ENCODE measurements at regions not wholly inside any gene's neighbourhood (a gene's known extent, or its start where the extent isn't known, plus 50 kb on each side); places are given as distances from the start of the nearest gene placed in this dataset.

DNA sequence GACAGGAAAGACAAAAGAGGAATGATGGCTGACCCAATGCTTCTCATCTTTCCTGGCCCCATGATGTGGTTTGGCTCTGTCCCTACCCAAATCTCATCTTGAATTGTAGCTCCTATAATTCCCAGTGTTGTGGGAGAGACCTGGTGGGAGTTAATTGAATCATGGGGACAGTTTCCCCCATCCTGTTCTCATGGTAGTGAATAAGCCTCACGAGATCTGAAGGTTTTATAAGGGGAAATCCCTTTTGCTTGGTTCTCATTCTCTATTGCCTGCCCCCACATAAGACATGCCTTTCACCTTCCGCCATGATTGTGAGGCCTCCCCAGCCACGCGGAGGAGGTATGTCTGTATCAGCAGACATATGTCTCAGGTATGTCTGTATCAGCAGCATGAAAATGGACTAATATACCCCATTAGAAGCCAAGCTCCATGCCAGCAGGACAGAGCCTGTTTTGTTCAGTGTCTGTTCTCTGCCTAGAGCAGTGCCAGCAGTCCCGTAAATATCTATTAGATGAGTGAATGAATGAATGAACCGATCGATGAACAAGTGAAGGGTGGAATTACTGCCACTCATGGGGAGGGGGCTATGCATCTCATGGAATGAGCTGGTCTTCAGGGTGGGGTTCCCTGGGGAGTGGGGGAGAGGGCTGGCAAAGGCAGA is 304.4 kb downstream of the SOX9 start:
- no peak for DNase-seq (ENCODE audit: low read depth in 2 of 2)

DNA sequence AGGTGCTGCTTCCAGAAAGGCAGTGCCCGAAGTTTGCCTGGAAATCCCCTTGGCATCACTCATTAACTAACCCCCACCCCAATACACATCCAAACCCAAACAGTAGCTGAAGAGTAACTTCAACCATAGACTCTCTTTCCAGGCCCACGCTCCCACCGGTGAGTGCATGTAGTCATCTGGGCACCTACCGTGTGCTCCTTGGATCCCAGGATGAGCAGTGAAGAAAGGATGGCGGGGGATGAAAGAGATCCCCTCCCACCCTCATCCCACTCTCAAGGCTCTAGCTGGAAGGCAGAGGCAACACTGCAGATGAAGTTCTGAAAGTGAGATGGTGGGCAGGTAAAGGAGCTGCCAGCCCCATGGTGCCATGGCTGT is 305.0 kb downstream of the SOX9 start:
- DNase-seq (ENCODE audit: low read depth in 2 of 2), result no peak

DNA sequence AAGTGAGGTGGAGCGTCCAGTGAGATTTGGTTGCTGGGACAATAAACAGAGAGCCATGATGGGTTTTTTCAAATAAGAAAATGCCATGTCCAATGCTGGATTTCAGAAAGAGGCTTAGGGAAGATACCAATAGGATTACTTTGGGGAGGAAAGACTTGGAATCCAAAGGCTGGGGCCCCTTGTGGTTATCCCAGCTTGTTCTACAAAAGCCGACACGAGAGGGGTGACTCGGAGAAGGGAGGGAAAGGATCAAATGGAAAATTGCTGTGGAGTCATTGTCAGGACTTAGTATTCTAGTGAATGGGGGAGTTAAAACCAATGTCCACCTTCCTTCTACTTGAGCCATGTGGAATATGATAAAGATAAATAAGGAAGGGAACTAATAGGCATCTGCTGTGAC is 305.5 kb downstream of the SOX9 start:
- no peak for DNase-seq (ENCODE audit: low read depth in 2 of 2)

DNA sequence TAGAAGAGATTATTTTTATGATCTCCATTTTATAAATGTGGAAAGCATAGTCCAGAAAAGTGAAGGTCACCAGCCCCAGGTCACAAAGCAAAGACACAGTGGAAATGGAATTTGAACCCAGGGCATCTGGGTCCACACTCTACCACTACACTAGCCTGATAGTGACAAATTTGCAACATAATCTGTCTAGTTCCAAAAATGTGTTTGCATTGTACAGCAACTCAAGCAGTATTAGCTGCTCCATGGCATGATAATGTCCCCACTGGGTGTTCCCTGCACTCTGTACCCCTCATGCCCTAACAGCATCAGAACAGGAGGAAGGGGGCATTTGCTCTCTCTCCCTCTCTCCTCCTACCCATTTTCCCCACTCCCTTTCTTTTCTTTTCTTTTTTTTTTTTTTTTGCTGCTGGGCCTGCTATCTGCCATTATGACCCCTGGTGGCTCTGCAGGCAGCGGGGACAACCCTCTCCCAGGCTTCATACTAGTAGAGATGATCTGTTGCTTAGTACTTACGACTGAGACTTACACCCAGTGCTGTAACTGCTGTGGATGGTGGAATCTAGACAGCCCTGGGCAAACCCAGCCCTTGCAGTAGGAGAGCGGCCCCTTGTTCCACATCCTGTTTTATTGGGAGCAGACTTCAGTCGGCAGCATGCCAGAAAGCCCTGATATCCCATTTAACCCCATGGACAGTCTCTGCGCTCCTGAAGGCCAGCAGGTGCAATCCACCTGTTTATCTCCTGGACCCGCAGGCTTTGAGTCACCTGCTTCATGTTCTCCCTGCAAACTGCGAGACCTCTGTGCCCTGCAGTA is 306.3 kb downstream of the SOX9 start:
- no peak for DNase-seq (ENCODE audit: low read depth in 2 of 2)

DNA sequence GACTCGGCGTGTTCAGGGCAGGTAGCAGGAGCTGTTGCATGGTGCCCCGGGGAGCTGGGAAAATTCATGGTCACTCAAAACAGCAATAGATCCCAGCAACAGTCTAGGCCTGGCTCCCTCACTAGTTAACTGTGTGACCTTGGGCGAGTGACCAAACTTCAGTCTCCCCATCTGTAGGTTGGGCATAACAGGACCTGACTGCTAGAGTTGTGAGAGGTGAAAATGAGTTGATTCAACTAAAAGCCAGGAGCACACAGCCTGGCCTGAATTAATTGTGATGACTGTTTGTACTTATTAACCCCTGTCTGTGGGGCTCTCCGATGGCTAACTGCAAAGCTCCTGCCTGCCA is 306.9 kb downstream of the SOX9 start:
- no peak for DNase-seq (ENCODE audit: low read depth in 2 of 2)

DNA sequence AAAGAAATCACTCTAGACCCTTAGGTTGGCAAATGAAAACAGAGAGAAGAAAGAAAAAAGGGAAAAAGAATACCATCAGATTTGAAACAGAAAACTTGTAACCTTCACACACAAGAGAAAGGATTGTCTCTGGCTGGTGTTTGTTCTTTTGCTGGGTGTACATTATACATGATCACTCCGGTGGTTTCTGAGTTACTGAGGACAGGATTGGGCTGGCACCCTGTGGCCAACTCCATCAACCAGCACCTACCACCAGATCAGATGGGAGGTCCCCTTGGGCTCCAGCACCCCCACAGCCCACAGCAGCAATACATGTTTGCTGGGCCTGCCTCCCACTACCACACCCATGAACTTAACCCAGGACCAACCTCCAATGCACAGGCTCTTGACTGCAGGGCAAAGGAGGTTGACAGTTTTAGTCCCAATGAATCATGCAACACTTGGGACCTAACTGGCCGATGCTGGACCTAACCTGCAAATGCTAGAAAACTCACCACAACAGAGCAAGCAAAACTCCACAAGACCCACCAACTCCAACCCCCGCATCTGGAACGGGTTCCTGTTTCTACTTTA is 308.3 kb downstream of the SOX9 start:
- DNase-seq (ENCODE audit: low read depth in 2 of 2), result no peak

DNA sequence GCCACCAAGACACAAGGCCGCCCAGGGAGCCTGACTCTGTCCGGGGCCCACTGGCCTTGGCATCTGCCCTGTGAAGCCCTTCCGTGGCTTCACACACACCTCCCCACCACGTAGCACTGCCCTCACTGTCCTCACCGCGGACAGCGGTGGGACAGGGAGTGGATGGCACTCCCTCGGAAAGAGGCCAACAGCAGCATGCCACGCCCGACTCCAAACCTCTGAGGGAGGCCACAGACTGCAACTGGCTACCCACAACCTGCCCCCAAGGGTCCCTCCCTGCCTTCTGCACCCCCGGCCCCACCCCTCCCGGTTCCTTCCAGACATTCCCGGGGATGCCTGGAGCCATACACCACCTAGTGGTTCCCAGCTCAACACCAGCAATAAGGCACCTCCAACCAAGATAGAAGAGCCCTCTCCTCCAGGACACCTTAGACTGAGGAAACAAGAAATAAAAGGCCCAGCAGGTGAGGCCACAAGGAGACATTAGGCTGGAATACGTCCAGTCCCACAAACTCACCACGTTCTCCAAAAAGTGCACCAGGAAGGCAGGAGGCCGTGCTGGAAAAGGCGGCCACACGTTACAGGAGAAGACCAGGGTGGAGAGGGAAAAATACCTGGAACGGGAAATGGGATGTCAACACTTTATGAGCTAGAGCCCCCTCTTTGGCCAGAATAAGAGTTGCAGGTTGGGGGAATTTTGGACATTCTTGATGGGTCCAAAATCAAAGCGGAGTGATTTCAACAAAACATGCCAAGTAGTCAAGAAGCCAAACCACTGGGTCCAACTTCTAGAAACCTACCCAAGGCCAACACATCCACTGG is 310.0 kb downstream of the SOX9 start:
- DNase-seq (ENCODE audit: low read depth in 2 of 2), result no peak

DNA sequence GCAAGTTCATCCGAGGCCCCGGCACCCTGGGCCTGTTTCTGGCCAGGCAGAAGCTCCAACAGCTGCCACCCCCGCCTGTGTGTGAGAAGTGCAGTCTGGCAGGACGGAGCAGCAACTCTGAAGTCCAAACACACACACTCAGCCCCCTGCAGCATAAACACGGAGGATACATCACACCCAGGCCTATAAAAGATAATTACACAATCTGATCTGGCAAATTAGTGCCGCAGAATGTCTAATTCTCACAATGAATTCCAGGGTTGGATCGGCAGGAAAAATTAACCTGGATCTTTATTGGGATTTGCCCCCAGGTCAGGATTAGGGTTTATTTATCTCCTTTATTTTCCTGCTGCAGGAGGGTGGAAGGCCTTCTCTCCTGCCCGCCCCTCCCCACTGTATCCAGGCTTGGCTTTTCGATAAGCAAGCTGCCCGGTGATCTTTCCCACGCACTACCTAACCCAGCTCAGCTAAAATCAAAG is 311.4 kb downstream of the SOX9 start:
- no peak for DNase-seq (ENCODE audit: low read depth in 2 of 2)

DNA sequence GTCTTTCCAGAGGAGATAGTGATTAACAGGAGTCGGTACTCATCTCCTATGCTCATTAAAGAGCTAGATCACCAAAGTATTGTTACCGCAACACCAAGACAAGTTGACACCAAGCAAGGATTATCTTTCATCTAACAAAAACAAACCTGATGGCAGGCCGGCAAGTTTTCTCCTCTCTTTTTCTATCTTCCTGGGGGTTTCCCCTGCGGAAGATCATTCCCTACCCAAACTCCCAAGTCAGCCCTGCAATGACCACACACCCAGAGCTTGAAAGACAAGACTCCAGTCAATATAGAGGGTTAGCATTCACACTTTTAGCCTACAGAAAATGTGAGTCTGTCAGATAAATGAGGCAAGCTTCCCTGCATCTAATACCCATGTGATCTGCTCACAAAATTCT is 312.1 kb downstream of the SOX9 start:
- DNase-seq (ENCODE audit: low read depth in 2 of 2), result no peak

DNA sequence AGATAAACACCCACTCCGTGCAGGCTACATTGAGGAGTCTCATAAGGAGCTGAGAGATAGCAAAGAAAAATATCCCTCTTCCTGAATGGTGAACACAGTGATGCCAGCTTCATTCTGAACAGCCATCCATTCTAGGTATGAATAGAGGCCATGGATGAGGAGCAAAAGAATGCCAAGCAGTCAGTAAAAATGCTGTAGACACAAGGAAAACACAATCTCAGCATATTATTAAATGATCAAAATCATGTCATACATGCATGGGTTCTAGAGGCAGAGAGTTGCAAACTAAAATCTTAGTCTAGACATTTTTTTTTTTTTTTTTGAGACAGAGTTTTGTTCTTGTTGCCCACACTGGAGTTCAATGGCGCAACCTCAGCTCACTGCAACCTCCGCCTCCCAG is 313.0 kb downstream of the SOX9 start:
- DNase-seq (ENCODE audit: low read depth in 2 of 2), result no peak

DNA sequence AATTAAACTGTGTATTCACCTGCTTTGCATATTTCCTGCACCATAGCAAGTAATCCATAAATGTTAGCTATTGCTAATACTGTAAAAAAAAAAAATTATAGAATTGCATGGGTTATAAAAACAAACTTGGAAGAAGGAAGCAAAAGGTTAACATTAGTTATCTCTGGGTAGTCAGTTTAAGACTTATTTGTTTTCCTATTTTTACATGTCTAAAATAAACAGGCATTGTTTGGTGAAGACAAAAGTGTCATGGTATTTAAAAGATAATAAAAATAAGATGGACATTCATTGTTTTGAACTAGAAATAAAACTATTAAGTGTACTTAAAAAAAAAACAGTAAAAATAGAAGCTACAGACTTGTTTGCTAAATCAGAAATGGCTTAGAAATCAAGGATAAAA is 313.8 kb downstream of the SOX9 start:
- no peak for DNase-seq (ENCODE audit: low read depth in 2 of 2)

DNA sequence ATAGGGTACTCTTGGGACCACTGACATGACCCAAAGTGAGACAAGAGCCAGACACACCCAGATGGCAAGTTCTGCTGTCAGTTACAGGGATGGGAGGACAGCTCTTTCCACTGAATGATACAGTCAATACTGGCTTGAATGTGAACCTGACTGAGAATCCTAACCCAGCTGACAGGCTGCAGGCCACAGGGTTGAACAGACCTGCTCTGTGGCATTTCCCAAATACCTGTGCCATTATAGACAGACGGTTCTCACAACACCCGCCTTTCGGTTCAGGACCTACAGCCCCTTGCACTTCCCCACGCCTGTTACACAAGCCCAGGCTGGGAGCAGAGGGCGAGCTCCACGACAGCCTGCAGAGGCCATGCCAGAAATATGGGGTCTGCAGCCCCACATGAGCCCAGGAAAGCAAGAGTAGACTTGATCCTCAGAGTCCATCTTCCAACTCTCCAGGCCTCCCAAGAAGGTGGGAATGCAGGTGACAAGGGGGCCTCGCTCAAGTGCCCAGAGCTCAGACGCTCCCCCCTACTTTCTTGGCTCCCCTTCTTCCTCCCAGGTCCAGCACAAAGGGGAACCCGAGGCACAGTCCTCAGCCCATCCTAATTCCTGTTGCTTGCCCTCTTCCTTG is 314.3 kb downstream of the SOX9 start:
- no peak for DNase-seq (ENCODE audit: low read depth in 2 of 2)

DNA sequence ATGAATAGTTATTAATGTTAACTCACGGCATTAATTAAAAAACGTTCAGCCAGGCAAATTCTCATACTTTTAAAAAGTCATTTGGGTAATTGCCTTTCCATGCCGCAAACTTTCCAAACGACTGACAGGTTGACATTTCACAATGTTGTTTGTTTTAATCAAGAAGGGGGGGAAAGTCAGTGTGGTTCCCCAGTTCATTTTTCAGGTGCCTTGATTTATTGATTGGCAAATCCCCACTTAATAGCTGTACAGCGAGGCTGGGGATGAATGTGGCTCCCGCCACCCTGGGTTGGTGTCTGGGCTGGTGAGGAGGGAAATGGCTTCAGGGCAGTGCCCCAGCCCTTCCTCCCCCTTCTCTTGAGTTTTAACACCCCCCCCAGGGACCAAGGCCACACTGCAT is 318.0 kb downstream of the SOX9 start:
- no peak for DNase-seq (ENCODE audit: low read depth in 2 of 2)

DNA sequence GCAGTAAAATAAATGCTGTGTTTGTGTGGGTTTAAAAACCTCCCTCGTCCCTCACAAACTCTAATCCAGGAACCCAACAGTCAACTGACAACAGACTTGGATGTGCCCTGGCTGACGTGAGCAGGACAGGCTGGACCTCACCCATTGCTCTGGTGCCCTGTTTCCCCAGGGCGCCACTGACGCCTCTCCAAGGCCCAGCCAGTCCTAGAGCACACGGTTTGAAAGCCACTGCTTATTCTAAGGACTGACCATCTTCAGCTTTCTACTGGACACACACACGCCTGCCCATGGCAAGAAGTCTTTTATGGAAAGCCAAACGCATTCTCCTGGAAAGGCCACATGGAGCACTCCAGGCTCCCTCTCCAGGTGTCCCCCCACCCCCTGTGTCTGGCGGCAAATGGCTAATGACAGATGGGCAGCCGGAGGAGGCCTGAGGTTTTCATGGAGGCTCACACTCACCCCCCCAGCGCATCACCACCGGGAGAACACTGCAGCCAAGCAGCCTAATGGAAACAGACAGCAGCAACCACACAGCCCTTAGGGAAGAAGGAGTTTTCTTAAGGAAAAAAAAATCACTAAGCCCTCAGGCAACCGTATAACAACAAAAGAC is 319.2 kb downstream of the SOX9 start:
- DNase-seq (ENCODE audit: low read depth in 2 of 2), result no peak

DNA sequence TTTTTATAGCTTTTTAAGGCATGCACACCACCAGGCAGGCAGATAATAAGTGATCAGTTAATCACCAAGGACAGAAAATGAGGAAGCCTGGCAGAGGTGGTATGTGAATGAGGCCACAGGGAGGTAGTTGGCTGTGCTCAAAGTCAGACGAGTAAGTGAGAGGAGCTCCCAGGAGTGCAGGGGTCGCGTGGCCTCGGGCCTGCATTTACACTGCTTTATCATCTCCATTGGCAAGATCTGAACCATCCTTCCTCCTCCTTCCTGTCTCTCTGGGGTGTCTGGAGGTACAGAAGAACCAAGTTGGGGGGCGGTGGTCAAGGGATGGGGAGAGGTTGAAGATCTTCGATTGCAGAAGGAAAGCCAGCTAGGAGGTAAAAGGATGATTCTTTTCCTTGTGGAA is 320.1 kb downstream of the SOX9 start:
- DNase-seq (ENCODE audit: low read depth in 2 of 2), result no peak

DNA sequence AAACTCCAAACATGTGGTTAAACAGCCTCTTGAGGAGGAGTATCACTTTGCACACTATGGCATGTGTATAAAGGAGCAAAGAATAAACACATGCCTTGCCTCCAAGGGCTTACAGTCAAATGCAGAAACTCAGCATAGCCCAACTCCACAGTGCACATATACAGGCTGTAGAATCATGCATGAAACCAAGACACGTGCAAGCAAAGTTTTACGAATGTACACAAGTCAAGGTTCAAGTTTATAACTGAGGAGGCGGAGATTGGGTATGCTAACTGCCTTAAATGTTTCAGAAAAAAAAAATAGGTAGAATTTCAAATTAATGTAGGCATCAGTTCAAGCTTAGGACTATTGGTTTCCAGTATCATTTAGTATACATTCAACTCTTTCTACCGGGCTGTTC is 321.1 kb downstream of the SOX9 start:
- no peak for DNase-seq (ENCODE audit: low read depth in 2 of 2)

DNA sequence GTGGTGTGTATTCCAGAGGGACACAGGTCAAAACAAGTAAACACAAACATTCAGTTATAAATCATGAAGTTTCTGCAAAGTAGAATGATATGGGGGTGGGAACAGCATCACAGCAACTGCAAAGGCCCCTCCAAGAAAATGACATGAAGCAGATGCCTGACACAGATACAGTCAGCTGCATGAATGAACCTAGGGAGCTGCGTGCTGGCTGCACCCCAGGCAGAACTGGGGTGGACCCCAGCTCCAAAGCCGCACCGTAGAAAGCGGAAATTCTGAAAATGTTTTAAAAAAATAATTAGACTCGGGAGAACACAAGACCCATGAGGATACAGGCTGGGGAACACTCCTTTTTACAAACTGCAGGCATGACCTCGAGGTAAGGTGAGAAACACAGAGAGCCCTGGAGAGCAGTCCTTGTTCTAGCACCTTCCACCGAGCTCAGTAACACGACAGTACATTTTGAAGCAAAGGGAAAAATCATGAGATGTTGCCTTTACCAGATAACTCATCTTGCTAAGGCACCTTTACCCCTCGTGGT is 323.8 kb downstream of the SOX9 start:
- DNase-seq (ENCODE audit: low read depth in 2 of 2), result no peak

DNA sequence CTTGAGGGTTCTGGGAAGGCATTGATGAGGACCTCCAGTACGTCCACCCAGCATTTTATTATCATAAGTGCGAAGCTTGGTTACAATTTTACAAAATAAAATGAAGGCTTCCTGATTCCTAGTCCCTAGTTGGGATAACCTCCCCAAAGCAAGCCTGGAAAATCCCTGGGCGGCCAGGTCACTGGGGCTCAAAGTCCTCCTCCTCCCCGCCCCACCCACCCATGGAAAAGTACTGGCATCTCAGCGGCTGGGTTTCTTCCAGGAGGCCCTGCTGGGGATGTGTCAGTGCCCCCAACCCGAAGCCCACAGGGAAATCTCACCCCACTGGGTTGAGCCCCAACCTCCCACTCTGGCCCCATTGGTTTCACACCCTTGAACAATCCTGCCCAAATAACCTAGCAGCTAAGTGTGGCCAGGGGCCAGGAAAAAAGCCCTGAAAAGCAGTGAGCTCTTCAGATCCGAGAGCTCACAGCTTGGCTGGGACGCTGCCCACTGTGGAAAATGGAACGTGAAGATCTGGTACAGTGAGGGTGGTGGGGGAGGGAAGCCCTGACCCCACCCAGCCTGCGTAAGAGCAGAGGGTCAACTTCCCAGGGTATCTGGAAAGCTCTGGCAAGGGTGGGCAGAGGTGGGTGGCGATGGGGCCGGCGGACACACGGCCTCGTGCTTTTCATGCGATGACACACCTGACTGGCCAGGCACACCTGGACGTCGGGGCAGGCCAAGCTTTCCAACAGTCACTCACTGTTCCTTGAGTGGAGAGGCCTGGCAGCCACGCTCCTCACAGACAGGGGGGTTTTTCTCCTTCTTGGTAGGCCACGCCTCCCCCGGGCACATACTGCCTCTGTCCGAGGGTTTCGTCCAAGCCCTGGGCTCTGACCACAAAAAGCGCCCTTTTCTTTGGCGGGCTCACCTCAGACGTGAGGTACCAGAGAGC is 324.5 kb downstream of the SOX9 start:
- no peak for DNase-seq (ENCODE audit: low read depth in 2 of 2)

DNA sequence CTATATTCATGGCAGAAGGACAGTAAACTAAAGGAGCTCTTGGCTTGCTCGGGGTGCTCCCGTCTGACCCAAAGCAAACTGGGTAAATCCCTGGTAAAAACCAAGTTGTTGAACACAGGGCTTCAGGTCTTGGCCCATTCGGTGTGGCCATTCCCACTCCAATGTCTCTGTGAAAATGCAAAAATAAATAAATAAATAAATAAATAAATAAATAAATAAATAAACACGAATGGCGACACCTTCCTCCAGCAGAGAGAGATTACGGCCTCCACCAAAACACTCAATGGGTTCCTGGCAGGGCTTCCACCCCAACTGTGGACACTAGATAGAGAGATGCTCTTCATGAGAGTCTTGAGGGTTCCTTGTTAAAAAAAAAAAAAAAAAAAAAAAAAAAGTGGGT is 325.3 kb downstream of the SOX9 start:
- no peak for DNase-seq (ENCODE audit: low read depth in 2 of 2)

Data from stimulated activated CD8-positive, alpha-beta memory T cell treated with anti-CD3 and anti-CD28 coated beads, Interleukin-15, amount 100 ng/mL, for 4 hours (primary cell).